G401 (cell line): ENCODE measurements at regions not wholly inside any gene's neighbourhood (a gene's known extent, or its start where the extent isn't known, plus 50 kb on each side); places are given as distances from the start of the nearest gene placed in this dataset.
"Not testable (repeated sequence)": the region's sequence is repeated elsewhere in the genome, so short reads cannot be mapped to it uniquely, and the experiment has no call there.

Source experiments
- DNase-seq: peaks from one replicate; pipeline ENCODE4 v3.0.0-alpha.2; 2015; ENCODE audit warnings: low spot score
- in situ Hi-C: cut with HindIII; loops from 2 replicates; pipeline ENCODE4 v1.10.0; 2016; ENCODE audit warnings: low sequenced_read_pairs, mixed read lengths

DNA sequence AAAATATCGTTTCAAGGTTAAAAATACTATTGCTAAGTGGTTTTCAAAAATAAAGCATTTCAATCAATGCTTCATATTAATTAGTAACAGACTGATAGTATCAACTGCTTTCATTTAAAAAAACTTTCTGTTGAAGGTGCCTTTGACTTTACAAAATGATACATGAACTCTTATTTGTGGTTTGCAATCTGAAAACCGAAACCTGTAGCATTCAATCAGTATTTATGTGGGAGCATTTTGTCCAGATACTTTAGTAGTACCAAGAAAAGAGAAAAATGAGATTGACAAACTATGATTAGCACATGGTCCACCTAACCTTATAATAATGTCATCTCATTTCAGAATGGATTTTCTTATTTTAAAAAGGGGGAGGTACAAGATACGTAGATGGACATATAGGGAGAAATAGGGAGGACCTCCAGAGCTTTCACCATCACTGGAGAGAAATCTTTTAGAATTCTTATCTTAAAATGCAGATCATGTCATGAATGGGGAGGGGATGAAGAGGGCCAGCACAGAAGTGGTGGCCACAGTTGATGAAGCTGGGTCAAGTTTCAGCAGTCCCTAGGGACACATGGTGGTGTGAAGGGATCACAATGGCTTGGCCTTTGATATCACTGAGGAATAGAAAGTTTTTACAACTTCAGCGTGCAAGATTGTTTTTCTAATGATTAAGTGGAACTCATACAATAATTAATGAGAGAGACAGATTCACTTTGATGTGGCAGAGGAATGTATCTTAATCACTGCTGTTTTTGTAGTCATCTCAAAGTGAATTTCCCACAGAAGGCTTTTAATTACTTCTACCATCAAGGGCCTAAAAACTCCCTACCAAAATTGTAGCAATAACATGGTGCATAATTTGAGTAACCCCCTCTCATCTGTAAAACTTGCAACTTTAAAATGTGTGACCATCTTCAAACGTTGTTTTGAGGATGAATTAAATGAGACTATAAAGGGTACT lies 322.3 kb upstream of the EDIL3 start:
- in situ Hi-C loops, result no loop called here

DNA sequence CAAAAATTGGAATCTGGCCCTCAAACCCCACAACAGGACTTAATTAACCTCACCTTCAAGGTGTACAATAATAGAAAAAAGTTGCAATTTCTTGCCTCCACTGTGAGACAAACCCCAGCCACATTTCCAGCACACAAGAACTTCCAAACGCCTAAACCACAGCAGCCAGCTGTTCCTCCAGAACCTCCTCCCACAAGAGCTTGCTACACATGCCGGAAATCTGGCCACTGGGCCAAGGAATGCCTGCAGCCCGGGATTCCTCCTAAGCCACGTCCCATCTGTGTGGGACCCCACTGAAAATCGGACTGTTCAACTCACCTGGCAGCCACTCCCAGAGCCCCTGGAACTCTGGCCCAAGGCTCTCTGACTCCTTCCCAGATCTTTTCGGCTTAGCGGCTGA lies 315.9 kb upstream of the EDIL3 start:
- in situ Hi-C loops, DNase-seq: not testable (repeated sequence)

More for the DNA sequence above, 322.3 kb upstream of the EDIL3 start:
- no peak for DNase-seq

DNA sequence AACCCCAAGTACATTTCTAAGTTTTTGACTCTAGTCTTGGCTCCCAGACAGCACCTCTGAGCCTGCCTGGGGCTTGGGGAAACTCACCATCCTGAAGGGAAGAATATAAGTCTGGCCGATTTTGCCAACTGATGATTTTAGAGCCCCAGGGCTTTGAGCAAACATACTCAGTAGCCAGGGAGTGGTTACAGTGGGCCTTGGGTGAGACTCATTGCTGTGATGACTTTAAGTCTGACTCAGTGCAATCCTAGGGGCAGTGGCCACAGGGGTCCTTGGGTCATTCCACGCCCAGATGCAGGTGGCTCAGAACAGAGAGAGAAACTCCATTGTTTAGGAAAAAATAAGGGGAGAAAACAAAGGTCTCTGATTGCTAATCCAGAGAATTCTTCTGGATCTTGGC lies 312.0 kb upstream of the EDIL3 start:
- no peak for DNase-seq
- in situ Hi-C loops, result no loop called here

DNA sequence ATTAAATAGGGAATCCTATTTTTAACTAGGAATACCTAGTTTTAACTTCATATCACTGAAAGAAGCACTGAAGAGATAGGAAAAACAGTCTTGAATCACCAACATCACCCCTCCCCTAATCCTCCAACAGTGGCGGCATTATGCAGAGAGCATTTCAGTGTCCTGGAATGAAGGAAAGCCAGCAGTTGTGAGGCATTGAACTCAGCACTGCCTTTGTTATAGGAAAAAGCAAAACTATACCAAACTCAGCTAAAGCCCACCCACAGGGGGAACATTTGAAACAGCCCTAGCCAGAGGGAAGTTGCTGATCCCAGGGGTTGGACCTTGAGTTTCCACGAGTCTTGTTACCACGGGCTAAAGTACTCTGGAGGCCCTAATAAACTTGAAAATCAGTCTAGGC lies 310.6 kb upstream of the EDIL3 start:
- in situ Hi-C loops, result no loop called here
- DNase-seq, result no peak

DNA sequence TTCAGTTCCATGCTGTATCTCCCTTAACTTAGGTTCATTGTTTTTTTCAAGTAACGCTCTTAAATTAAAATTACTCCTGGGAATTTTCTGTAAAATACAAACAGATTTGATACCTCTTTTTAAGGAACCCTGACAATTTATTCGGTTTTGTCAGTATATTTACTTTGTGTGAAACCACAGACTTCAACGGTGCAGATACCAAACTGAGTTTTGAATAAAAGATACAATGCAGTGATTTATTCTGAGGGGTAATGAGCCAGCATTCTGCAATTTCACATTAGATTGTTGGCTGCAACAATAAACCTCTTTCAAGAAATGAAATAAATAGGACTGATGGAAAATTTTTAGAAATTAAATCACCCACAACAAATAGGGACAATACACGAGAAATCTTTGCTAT lies 308.6 kb upstream of the EDIL3 start:
- in situ Hi-C loops, result no loop called here
- DNase-seq, result no peak

DNA sequence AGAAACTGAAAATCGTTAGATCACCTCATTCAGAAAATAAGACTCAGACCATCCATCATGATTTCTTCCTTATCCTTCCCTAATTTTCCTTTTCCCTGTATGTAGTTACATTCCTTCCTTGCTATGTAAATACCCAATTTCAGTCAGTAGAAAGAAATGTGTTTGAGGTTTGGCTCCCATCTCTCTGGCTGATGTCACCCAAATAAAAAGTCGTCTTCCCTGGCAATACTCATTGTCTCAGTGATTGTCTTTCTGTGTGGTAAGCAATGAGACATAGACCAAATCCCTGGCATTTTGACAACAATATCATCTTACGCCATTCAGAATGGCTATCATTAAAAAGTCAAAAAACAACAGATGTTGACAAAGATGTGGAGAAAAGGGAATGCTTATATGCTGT lies 303.9 kb upstream of the EDIL3 start:
- DNase-seq, result no peak
- in situ Hi-C loops, result no loop called here

DNA sequence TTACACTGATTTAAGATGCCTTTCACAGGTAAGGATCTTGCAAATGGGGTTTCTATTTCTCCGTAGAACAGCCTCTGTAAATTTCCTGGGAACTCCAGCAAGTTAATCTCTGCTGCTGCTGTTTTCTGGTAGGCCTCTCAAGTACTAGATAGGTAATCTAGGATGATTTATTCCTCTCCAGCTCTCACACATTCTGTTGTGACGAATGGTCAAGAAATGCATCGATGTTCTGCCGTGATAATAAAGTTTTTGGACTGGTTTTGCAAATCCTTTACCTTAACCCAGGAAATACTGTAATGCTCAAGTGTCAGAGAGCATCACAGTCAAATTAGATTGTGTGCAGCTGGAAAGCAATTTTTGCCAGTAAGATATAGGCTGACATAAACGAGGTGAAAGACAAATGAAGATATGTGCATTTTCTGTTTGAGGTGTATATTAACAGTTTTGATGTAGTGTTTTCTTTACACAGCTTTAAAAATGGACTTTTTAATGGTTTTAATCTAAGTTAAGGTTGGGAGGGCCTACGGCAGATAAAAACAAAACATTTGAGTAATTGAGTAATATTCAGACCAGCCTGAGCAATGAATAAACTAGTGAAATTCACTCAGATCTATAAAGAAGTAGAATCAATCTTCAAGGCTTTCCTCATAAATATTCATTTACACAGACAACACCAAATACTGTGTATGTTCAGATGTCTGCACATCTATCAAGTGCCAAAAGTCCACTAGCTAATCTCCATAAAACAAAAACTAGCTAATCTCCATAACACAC lies 300.6 kb upstream of the EDIL3 start:
- in situ Hi-C loops, result no loop called here
- DNase-seq, result no peak

DNA sequence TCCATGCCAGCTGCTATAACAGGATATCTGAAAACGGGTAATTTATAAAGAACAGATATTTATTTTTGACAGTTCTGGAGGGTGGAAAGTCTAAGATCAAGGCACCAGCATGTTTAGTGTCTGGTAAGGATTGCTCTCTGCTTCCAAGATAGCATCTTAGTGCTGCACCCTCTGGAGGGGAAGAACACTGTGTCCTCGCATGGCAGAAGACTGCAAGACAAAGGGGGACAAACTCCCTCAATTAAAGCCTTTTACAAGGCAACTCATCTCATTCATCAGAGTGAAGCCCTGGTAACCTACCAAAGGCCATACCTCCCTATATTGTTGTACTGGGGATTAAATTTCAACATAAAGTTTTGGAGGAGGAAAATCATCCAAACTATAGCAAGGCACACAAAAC lies 298.9 kb upstream of the EDIL3 start:
- no peak for DNase-seq
- in situ Hi-C loops, result no loop called here

DNA sequence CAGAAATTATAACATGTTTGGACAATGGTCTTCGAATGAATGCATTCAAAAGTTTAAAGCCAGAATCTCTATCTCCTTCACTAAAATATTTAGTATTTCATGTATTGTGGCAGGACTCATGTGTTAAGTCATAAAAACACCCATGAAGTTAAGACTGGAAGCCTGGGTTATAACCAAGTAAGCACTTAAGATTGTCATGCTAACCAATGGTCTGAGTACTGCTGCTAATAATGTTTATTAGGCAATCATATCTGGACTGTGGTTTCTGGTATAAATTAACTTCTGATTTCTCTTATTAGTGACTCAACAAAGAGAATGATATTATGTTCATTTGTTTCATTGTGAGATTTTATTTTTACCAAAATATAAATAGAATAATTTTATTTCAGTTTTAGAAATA lies 297.9 kb upstream of the EDIL3 start:
- no peak for DNase-seq
- in situ Hi-C loops, result no loop called here

DNA sequence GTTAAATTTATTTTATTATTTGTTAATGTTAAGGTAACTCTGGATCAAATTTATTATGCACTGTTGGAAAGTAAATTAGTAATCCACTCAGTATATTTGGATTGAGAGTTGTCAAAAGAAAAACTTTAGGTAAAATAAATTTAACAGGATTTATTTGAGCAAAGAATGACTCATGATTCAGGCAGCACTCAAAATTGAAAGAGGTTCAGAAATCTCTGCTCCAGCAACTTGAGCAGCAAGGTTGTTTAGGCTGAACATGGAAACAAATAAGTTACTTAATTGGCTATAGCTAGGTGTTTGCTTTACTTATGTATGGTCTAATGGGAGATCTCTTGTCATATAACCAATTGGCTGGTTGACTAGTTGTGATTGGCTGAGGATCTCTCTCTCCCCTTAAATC lies 296.2 kb upstream of the EDIL3 start:
- no peak for DNase-seq

DNA sequence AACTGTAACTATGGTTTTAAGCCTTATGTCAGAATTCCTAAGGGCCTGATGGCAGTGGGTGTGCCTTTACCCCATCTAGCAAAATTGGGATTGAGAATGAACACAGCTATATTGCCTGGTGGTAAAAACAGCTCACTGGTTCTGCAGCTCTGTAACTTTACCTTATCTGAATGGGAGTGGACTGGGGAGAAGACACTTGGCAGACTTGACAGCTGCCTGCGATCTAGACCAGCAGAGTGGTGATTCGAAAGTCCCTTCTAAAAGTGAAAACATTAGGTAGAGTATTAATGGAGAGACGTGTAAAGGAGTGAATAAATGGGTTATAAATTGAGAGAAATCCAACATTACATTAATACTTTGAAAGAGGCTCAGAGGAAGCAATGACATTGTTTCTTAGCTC lies 289.1 kb upstream of the EDIL3 start:
- DNase-seq, result no peak
- in situ Hi-C loops, result no loop called here

More for the DNA sequence above, 296.2 kb upstream of the EDIL3 start:
- in situ Hi-C loops, result no loop called here

DNA sequence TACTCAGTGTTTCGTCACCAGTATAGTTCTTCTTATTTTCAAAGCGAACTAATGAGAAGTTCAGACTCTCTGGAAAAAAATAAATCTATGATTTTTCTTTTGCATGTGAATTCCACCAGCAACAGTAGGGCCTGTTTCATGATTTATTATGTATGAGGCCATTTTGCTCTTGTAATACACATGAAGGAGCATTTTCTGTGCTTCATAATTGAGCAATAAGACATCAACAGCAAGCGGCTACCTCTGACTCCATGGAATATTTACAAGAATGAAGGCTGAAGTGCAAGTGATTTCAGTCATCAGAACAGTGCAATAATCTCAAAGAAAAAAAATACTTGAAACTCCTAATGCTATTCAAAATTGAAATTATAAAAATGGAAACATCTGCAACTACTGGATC lies 282.9 kb upstream of the EDIL3 start:
- DNase-seq, result no peak
- in situ Hi-C loops, result no loop called here

DNA sequence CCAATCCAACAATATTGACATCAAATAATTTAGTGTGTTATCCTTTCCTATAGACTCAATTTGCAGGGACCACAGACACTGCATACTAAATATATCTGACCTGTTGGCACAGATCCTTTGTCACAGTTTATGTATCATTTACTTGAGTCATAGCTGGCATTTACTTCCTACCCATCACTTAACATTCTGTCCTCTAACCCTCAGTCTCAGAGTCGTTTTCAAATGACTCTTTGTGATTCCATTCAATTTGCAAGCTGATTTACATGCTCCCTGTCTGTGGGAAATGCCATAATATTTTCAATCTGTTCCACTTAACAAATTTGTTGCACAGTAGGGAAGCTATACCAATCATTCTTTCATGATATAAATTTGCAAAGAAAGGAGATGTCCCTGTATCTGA lies 265.7 kb upstream of the EDIL3 start:
- in situ Hi-C loops, result no loop called here
- DNase-seq, result no peak

DNA sequence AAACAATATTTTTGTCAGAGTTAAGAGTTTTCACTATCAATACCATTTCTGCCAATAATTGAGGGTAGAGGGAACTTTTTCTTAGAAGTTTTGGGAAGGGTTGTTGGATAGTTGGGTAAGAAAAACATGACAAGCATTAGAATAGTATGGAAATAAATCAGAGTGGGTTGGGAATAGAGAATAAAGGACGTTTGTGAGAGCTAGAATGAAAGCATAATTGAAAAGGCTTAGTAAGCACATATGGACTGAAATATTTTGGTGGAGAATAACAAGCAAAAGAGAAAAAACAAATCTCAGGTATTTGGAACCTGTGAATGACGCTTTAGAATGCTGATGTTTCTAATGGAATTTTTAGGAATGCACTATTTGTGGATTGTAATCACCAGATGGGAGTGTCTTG lies 262.9 kb upstream of the EDIL3 start:
- no peak for DNase-seq
- in situ Hi-C loops, result no loop called here

DNA sequence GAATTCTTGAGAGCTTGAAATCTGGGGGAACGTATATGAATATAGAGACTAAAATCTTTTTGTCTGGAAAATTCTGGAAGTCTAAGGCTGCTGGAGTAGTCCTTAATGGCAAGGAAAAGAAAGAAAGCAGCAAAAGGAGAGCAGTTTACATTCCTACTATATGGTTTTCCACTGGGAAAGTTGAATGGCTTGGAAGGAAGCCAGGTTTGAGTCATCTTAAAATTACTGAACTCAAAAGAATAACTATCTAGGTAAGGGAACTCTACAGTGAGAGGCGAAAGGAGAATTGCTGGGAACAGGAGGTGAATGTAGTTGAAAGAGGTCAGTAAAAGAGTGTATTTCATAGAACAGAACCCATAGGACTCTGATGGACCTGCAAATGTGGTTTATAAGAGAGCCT lies 258.1 kb upstream of the EDIL3 start:
- in situ Hi-C loops, result no loop called here

DNA sequence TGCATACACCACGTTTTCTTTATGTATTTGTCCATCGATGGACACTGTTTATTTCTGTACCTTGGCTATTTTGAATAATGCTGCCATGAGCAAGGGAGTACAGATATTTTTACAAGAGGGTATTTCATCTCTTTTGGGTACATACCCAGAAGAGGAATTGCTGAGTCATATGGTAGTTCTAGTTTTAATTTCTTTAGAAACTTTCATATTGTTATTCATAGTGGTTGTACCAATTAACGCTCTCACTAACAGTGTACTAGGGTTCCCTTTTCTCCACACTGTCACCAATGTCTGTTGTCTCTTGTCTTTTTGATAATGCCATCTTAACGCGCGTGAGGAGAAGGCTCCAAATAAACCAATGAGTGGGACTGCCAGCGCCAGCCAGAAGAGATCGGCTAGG lies 257.6 kb upstream of the EDIL3 start:
- no peak for DNase-seq

More for the DNA sequence above, 258.1 kb upstream of the EDIL3 start:
- DNase-seq, result no peak

DNA sequence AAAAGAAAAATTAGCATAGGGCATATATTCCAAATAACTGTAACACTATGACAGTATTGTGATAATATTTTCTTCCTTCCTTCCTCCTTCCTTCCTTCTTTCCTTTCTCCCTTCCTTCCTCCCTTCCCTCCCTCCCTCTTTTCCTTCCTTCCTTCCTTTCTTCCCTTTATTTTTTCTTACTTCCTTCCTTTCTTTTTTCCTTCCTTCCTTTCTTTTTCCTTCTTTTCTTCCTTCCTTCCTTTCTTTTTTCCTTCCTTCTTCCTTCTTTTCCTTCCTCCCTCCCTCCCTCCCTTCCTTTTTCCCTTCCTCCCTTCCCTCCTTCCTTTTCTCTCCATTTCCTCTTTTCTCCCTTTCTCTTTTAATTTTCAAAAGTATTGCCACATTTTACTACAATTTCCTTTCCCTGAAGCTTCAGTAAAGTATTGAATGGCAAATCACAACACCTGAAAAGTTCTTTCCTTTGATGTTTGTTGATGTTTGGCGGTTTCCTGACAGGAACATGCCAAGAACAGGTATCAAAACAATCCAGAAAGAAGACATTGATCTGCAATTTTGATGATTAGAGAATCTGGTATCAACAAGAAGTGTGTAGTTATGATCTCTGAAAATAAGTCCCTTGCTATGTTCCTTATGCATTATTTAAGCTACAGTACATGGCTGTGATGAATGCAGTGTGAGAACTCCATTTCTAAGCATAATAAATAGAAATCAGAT lies 253.1 kb upstream of the EDIL3 start:
- no peak for DNase-seq
- in situ Hi-C loops, result no loop called here

More for the DNA sequence above, 257.6 kb upstream of the EDIL3 start:
- in situ Hi-C loops, result no loop called here

DNA sequence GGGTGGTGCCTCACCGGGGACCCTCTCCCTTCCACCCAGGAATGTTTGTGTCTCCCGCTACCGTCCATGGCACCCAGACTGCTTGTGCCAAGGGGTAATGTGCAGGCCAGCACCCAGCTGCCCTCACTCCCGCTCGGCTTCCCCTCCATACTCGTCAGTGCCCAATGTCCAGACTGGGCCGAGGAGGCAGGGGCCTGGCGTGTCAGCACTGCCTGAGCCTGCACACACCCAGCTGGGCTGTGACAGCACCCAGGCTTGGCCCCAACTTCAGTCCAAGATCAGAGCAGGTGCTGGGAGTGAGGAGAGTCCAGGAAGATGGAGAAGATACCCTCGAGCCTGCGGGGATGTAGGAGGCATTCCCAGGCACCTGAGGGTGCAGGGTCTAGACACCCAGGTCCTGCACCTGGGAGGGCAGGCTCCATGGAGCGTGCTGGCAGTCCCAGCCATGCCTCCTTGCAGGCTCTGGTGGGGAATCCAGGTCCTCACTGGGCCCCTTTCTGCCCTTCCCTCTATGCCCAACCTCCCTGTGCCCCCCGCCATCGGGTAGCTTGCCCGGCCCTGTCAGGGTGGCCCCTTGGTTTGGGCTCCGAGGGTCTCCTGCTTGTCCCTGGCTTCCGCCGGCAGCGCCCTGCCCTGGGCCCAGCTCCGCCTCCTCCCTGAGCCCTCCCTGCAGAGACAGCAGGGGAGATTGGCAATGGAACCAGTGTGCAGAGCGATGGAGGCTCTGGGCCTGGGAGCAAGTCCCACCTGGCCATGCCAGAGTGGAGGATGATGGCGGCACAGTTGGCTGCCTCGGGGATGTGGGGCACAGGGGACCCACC lies 250.8 kb upstream of the EDIL3 start:
- no peak for DNase-seq
- in situ Hi-C loops, result no loop called here

DNA sequence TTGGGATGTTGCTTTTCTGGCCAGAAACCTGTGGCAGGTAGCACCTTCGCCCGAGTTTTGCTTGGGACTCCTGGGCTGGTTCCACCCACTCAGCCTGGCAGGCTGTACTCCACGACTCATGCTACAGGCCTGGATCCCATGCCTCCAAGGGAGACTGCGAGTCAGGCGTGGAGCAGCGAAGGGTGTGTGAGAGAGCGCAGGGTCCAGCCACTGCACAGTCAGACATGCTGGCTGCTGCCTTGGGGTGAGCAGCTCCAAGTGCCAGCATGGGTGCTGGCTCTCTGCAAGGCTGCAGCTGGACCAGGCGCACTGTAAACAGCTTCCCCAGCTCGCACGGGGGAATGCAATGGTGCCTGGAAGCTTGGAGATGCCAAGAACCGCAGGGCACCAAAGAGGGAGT lies 249.6 kb upstream of the EDIL3 start:
- DNase-seq, result peak; percentile 24

More for the DNA sequence above, 249.6 kb upstream of the EDIL3 start:
- in situ Hi-C loops, result no loop called here
